SU-DHL-6 (cell line): ENCODE measurements at regions not wholly inside any gene's neighbourhood (a gene's known extent, or its start where the extent isn't known, plus 50 kb on each side); places are given as distances from the start of the nearest gene placed in this dataset.

ENCODE experiments used
- H2AFZ ChIP-seq: fragments of 200-600 bp; sonication (generic); 2 replicates; pipeline ENCODE4 v1.6.1; 2014; ENCODE audit warnings: low read depth, mild to moderate bottlenecking, moderate library complexity, mixed read lengths, antibody characterized with exemption, low read length; ENCODE audit not compliant: severe bottlenecking
- H3F3A ChIP-seq: fragments of 200-600 bp; shearing (Covaris generic); 2 replicates; pipeline ENCODE4 v1.6.0; 2016; ENCODE audit warnings: antibody characterized with exemption, mild to moderate bottlenecking; ENCODE audit not compliant: insufficient read depth
- H3K27ac ChIP-seq: fragments of 200-600 bp; sonication (generic); 2 replicates; pipeline ENCODE4 v1.5.1; 2016; ENCODE audit warnings: low read depth, mild to moderate bottlenecking, low read length, moderate library complexity, mixed read lengths
- H3K27me3 ChIP-seq: fragments of 200-600 bp; sonication (generic), shearing (Covaris generic); 2 replicates; pipeline ENCODE4 v1.6.0; 2014; ENCODE audit warnings: mild to moderate bottlenecking, low read length
- H3K36me3 ChIP-seq: fragments of 200-600 bp; sonication (generic); 2 replicates; pipeline ENCODE4 v1.6.1; 2014; ENCODE audit warnings: mild to moderate bottlenecking, low read length, mixed read lengths
- H3K4me2 ChIP-seq: fragments of 300-600, 200-600 bp; shearing (Covaris generic), sonication (generic); 2 replicates; pipeline ENCODE4 v1.6.0; 2014; ENCODE audit warnings: low read length, low read depth, mild to moderate bottlenecking; ENCODE audit not compliant: poor library complexity, severe bottlenecking
- H3K4me3 ChIP-seq: fragments of 200-600 bp; sonication (generic); 2 replicates; pipeline ENCODE4 v1.5.1; 2014; ENCODE audit warnings: antibody characterized with exemption, low read length, mild to moderate bottlenecking, mixed read lengths; ENCODE audit not compliant: insufficient read depth, poor library complexity, severe bottlenecking
- H3K79me2 ChIP-seq: fragments of 200-600 bp; sonication (generic); 2 replicates; pipeline ENCODE4 v1.6.1; 2014; ENCODE audit warnings: mild to moderate bottlenecking, low read length, moderate library complexity; ENCODE audit not compliant: insufficient read depth
- H3K9ac ChIP-seq: fragments of 200-600 bp; sonication (generic); 2 replicates; pipeline ENCODE4 v1.7.0; 2014; ENCODE audit warnings: mild to moderate bottlenecking, low read length
- H3K9me2 ChIP-seq: fragments of 200-600 bp; sonication (generic); replicated peaks from 2 replicates; pipeline ENCODE4 v1.6.1; 2014; ENCODE audit warnings: low read length; ENCODE audit not compliant: insufficient read depth
- H3K9me3 ChIP-seq: fragments of 200-600 bp; sonication (generic); 2 replicates; pipeline ENCODE4 v1.6.1; 2014; ENCODE audit warnings: low read length, mixed read lengths; ENCODE audit not compliant: insufficient read depth
- H4K20me1 ChIP-seq: fragments of 200-600 bp; sonication (generic); 2 replicates; pipeline ENCODE4 v1.6.1; 2014; ENCODE audit warnings: low read depth, mild to moderate bottlenecking, antibody characterized with exemption, low read length, moderate library complexity, mixed read lengths
- EZH2phosphoT487 ChIP-seq: fragments of 200-600 bp; sonication (generic), shearing (Covaris generic); conservative IDR thresholded peaks from 2 replicates; pipeline ENCODE4 v1.6.1; 2018; ENCODE audit warnings: mild to moderate bottlenecking, antibody characterized with exemption, low read length, moderate library complexity, mixed read lengths
- TF ChIP-seq, protein P1 (sequence below): fragments of 200-600 bp; sonication (generic); IDR thresholded peaks from one replicate; pipeline ENCODE4 v1.5.1; 2017; ENCODE audit warnings: antibody characterized with exemption, mild to moderate bottlenecking, low read length, moderate library complexity; ENCODE audit not compliant: insufficient read depth, poor library complexity, severe bottlenecking

- Histone ChIP-seq H3K27ac (no peak overlapping the region), H3K79me2 (no peaks in the 10 kb centered on the region), H3K36me3 (no peaks in the 10 kb centered on the region), H3F3A (no peaks in the 10 kb centered on the region), H2AFZ (no peak overlapping the region), H3K4me3 (no peak overlapping the region), H3K9ac (no peak overlapping the region), H4K20me1 (no peaks in the 10 kb centered on the region), H3K9me2 (no peaks in the 10 kb centered on the region), H3K4me2 (no peak overlapping the region), H3K27me3 (no peaks in the 10 kb centered on the region), H3K9me3 (no peaks in the 10 kb centered on the region)
- TF ChIP-seq, protein P1, sequence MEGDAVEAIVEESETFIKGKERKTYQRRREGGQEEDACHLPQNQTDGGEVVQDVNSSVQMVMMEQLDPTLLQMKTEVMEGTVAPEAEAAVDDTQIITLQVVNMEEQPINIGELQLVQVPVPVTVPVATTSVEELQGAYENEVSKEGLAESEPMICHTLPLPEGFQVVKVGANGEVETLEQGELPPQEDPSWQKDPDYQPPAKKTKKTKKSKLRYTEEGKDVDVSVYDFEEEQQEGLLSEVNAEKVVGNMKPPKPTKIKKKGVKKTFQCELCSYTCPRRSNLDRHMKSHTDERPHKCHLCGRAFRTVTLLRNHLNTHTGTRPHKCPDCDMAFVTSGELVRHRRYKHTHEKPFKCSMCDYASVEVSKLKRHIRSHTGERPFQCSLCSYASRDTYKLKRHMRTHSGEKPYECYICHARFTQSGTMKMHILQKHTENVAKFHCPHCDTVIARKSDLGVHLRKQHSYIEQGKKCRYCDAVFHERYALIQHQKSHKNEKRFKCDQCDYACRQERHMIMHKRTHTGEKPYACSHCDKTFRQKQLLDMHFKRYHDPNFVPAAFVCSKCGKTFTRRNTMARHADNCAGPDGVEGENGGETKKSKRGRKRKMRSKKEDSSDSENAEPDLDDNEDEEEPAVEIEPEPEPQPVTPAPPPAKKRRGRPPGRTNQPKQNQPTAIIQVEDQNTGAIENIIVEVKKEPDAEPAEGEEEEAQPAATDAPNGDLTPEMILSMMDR, result no peak
- no peak for TF ChIP-seq EZH2phosphoT487
Measured at GRCh38 chr3:194225988-194226663, 90.2 kb downstream of the HES1 start.

- no peaks in the 10 kb centered on the region for H3F3A ChIP-seq
- H3K4me3 ChIP-seq, result no peak overlapping the region
- H3K27me3 ChIP-seq, result no peaks in the 10 kb centered on the region
- H2AFZ ChIP-seq, result no peak overlapping the region
- no peak for TF ChIP-seq EZH2phosphoT487
- TF ChIP-seq, protein P1, result no peak
- H3K79me2 ChIP-seq, result no peaks in the 10 kb centered on the region
- H3K9ac ChIP-seq, result no peak overlapping the region
- H3K9me2 ChIP-seq, result no peaks in the 10 kb centered on the region
- no peaks in the 10 kb centered on the region for H4K20me1 ChIP-seq
- H3K27ac ChIP-seq, result no peak overlapping the region
- no peaks in the 10 kb centered on the region for H3K9me3 ChIP-seq
- no peak overlapping the region for H3K4me2 ChIP-seq
- H3K36me3 ChIP-seq, result no peaks in the 10 kb centered on the region
Measured at GRCh38 chr3:194231929-194232832, 96.2 kb downstream of the HES1 start.

- no peak overlapping the region for H2AFZ ChIP-seq
- H3K4me2 ChIP-seq, result no peak overlapping the region
- H3K9ac ChIP-seq, result no peak overlapping the region
- no peaks in the 10 kb centered on the region for H3K9me3 ChIP-seq
- no peaks in the 10 kb centered on the region for H3K79me2 ChIP-seq
- no peaks in the 10 kb centered on the region for H3K27me3 ChIP-seq
- no peaks in the 10 kb centered on the region for H3F3A ChIP-seq
- H3K4me3 ChIP-seq, result no peak overlapping the region
- TF ChIP-seq, protein P1, result no peak
- no peak for TF ChIP-seq EZH2phosphoT487
- H4K20me1 ChIP-seq, result no peaks in the 10 kb centered on the region
- H3K9me2 ChIP-seq, result no peaks in the 10 kb centered on the region
- H3K27ac ChIP-seq, result no peak overlapping the region
- H3K36me3 ChIP-seq, result no peaks in the 10 kb centered on the region
Measured at GRCh38 chr3:194233150-194233549, 97.2 kb downstream of the HES1 start.
